ENCODE measurements at regions not wholly inside any gene's neighbourhood (a gene's known extent, or its start where the extent isn't known, plus 50 kb on each side); places are given as distances from the start of the nearest gene placed in this dataset.

DNA sequence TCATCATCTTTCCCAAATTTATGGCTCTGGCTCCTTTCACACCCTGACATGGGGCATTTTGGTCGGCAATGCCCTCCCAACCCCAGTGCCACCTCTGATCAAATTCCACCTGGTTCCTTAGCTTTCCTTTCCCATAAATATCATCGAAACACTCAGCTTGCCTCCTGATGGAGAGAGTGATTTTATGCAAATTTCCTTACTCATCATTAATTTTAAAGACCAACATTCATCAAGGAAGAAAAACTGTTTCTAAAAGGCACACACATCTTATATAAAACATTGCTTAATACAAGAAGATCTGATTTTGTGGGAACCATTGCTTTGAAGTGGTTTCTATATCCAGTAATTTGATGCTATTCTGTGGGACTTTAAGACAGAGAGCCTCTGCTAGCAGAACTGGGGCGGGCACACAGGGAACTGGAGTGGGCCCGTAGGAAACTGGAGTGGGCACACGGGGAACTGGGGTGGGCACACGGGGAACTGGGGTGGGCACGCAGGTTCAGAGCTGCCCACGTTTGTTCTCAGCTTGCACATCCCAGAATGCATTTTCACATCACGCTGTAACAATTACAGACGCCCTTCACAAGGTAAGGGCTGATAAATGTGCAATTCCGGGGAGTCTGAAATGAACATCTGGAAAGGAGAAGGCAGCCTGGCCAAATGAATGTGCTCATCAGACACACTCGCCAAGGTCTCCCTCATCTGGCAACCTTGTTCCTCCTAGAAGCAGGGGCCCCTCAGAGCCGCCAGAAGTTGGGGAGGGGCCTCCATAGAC, 174.2 kb downstream of the RTP5 start:
- Histone ChIP-seq H2BK15ac (ENCODE audit: low read depth, low read length) (no peak overlapping the region), H4K5ac (ENCODE audit: insufficient read length, low read depth, low read length) (no peak overlapping the region), H3K79me2 (ENCODE audit: insufficient read depth, low read length) (no peaks in the 10 kb centered on the region), H3K9ac (ENCODE audit: extremely low read depth, insufficient read length, low read length) (no peak overlapping the region), H2BK20ac (ENCODE audit: low read depth, low read length, poor library complexity, severe bottlenecking) (no peak overlapping the region), H3K27me3 (ENCODE audit: insufficient read depth, low read length) (peaks cover 19% of the 10 kb centered on the region; the same call in 1 of the 2 replicates), H3K23ac (ENCODE audit: insufficient read length, low read depth, low read length) (no peak overlapping the region), H3K14ac (ENCODE audit: insufficient read depth, low read length) (no peak overlapping the region), H3K4ac (ENCODE audit: low read depth, low read length) (no peak overlapping the region), H4K20me1 (ENCODE audit: control insufficient read depth, insufficient read depth, insufficient read length) (no peaks in the 10 kb centered on the region), H3K23me2 (ENCODE audit: insufficient read length, low read depth, low read length, poor library complexity, severe bottlenecking) (no peaks in the 10 kb centered on the region), H2BK120ac (ENCODE audit: low read depth, low read length, poor library complexity, severe bottlenecking) (no peak overlapping the region), H2BK12ac (ENCODE audit: insufficient read length, low read depth, low read length) (no peak overlapping the region), H3K9me3 (ENCODE audit: control insufficient read depth, low read depth, low read length) (no peaks in the 10 kb centered on the region), H3K56ac (ENCODE audit: insufficient read length, low read depth, low read length) (no peak overlapping the region), H3K4me1 (ENCODE audit: insufficient read depth, low read length) (no peaks in the 10 kb centered on the region), H3K79me1 (ENCODE audit: insufficient read depth, low read depth, low read length, poor library complexity, severe bottlenecking) (no peaks in the 10 kb centered on the region), H3T11ph (ENCODE audit: low read length) (no peak overlapping the region), H2AFZ (ENCODE audit: low read length) (no peak overlapping the region), H4K8ac (replicated peaks; ENCODE audit: insufficient read length, low read depth, low read length) (no peak overlapping the region), H4K91ac (ENCODE audit: insufficient read length, low read depth, low read length) (no peak overlapping the region), H3K27ac (ENCODE audit: insufficient read length, low read depth, low read length) (no peak overlapping the region), H3K18ac (ENCODE audit: insufficient read length, low read depth, low read length) (no peak overlapping the region), H2AK5ac (ENCODE audit: insufficient read length, low read length) (no peak overlapping the region), H2BK5ac (ENCODE audit: insufficient read length, low read length) (no peak overlapping the region), H3K4me2 (ENCODE audit: insufficient read depth, insufficient read length, low read length) (no peak overlapping the region)
- no CpG with 5 or more reads among the region's 13 CpGs for WGBS (ENCODE audit: extremely low coverage, insufficient read length, low lambda C conversion rate)
- peaks cover 90% of the 10 kb centered on the region for H3K27me3 Mint-ChIP-seq (ENCODE audit: low read depth)
- H3K9me3 Mint-ChIP-seq = peaks cover 20 to 35% of the 10 kb centered on the region in 2 experiments
- DNase-seq = no peak
- H3K4me3 Mint-ChIP-seq = no peak overlapping the region
- no peak overlapping the region for H3K27ac Mint-ChIP-seq
- peaks cover 2 to 15% (median 4%) of the 10 kb centered on the region in 3 experiments; a peak in 3 of 7 replicates for H3K36me3 Mint-ChIP-seq (ENCODE audit: insufficient read depth in 1 of 3, low read depth in 3 of 3)
- no peak for TF ChIP-seq CTCF (conservative IDR thresholded peaks at IDR 0.05)
- peaks cover 0 to 7% of the 10 kb centered on the region in 2 experiments; a peak in 2 of 4 replicates for H3K4me1 Mint-ChIP-seq
